HCT116 (cell line): ENCODE measurements at regions not wholly inside any gene's neighbourhood (a gene's known extent, or its start where the extent isn't known, plus 50 kb on each side); places are given as distances from the start of the nearest gene placed in this dataset.

Experiments used
- ATAC-seq: fragments of 200-7000 bp; cut with Tn5 transposase; 2 replicates; pipeline ENCODE4 v1.9.1; 2020; ENCODE audit warnings: mild to moderate bottlenecking, moderate library complexity
- BruUV-seq: library from RNA; stranded (reverse); fragments of 400-500 nt; replicated peaks from 2 replicates; lab custom pipeline; 2021; lab: Mats Ljungman, UMichigan
- CTCF ChIA-PET: fragments of 300-600 bp; sonication (Branson Sonifier 250); formaldehyde crosslinking; loops from one replicate; lab custom pipeline; 2021; ENCODE audit warnings: antibody characterized with exemption; lab: Charles Lee
- POLR2A ChIA-PET: fragments of 300-600, 350-600 bp; sonication (Branson Sonifier 250); formaldehyde crosslinking; loops from one replicate; lab custom pipeline; 2021; ENCODE audit warnings: antibody characterized with exemption; lab: Charles Lee
- RAD21 ChIA-PET, 2 experiments: fragments of 300-600 bp; sonication (Branson Sonifier 250); formaldehyde crosslinking; loops; one replicate each; lab custom pipeline; 2023; ENCODE audit warnings: low total read pairs in 2 of 2; ENCODE audit not compliant: uncharacterized antibody in 2 of 2, unreplicated experiment in 2 of 2, low non-redundant PET in 1 of 2; lab: Charles Lee
- DNase-seq: peaks from one replicate; pipeline ENCODE4 v3.0.0-alpha.2; 2010; ENCODE audit warnings: low read depth, low spot score
- H2AFZ ChIP-seq: fragments of 200-600 bp; shearing (Covaris generic), sonication (generic); 2 replicates; pipeline ENCODE4 v1.6.1; 2017; ENCODE audit warnings: low read depth, mixed run types, mixed read lengths, antibody characterized with exemption, low read length; ENCODE audit not compliant: poor library complexity, severe bottlenecking
- H3K27ac ChIP-seq: 2 replicates; pipeline ENCODE4 v1.5.1; 2012; ENCODE audit warnings: low read depth, low read length
- H3K27me3 ChIP-seq: fragments of 200-600 bp; sonication (generic); 2 replicates; pipeline ENCODE4 v1.6.1; 2016; ENCODE audit warnings: mixed run types, low read length, mixed read lengths; ENCODE audit not compliant: insufficient read depth
- H3K36me3 ChIP-seq, 2 experiments: fragments of 200-500 bp in 1 of 2; fragments of 200-600 bp in 1 of 2; sonication (Bioruptor generic) in 1 of 2; sonication (generic) in 1 of 2; 2 replicates each; pipeline versions ENCODE4 v1.5.1 to v1.6.1; 2014 to 2016; ENCODE audit warnings: low read length in 2 of 2, inconsistent platforms in 1 of 2, mixed read lengths in 1 of 2, mixed run types in 1 of 2; ENCODE audit not compliant: insufficient read depth in 2 of 2, control insufficient read depth in 1 of 2
- H3K4me1 ChIP-seq, 2 experiments: fragments of 200-600 bp in 1 of 2; sonication (generic) in 1 of 2; 2 replicates each; pipeline versions ENCODE4 v1.5.1 to v1.6.1; 2012 to 2017; ENCODE audit warnings: low read length in 2 of 2, inconsistent platforms in 1 of 2, mild to moderate bottlenecking in 1 of 2, mixed read lengths in 1 of 2, mixed run types in 1 of 2, moderate library complexity in 1 of 2; ENCODE audit not compliant: insufficient read depth in 2 of 2, control insufficient read depth in 1 of 2
- H3K4me2 ChIP-seq: fragments of 200-600 bp; sonication (generic); 2 replicates; pipeline ENCODE4 v1.6.1; 2017; ENCODE audit warnings: mixed run types, low read length, mixed read lengths
- H3K4me3 ChIP-seq, 2 experiments: fragments of 200-600 bp in 1 of 2; sonication (generic) in 1 of 2; replicated peaks in 1 of 2; 2 replicates each; pipeline ENCODE4 v1.5.1; 2011 to 2016; ENCODE audit warnings: low read length in 2 of 2, control low read depth in 1 of 2, low read depth in 1 of 2, mild to moderate bottlenecking in 1 of 2, mixed read lengths in 1 of 2, mixed run types in 1 of 2
- H3K79me2 ChIP-seq: fragments of 200-600 bp; sonication (generic); 2 replicates; pipeline ENCODE4 v1.6.1; 2017; ENCODE audit warnings: mild to moderate bottlenecking, mixed run types, low read length, moderate library complexity, mixed read lengths; ENCODE audit not compliant: insufficient read depth
- H3K9ac ChIP-seq: fragments of 200-600 bp; sonication (generic); 2 replicates; pipeline ENCODE4 v1.6.1; 2016; ENCODE audit warnings: low read length, mixed read lengths
- H3K9me2 ChIP-seq: fragments of 200-600 bp; sonication (generic), shearing (Covaris generic); 2 replicates; pipeline ENCODE4 v1.6.1; 2017; ENCODE audit warnings: mixed run types, mild to moderate bottlenecking, moderate library complexity; ENCODE audit not compliant: insufficient read depth
- H3K9me3 ChIP-seq, 2 experiments: fragments of 200-500 bp in 1 of 2; fragments of 200-600 bp in 1 of 2; sonication (Bioruptor generic) in 1 of 2; sonication (generic) in 1 of 2; 2 replicates each; pipeline ENCODE4 v1.6.1; 2014 to 2017; ENCODE audit warnings: low read length in 2 of 2, mixed read lengths in 2 of 2, inconsistent platforms in 1 of 2, low read depth in 1 of 2, mild to moderate bottlenecking in 1 of 2, mixed run types in 1 of 2, moderate library complexity in 1 of 2; ENCODE audit not compliant: control insufficient read depth in 1 of 2, insufficient read depth in 1 of 2
- H4K20me1 ChIP-seq: fragments of 200-600 bp; sonication (generic), shearing (Covaris generic); 2 replicates; pipeline ENCODE4 v1.6.1; 2017; ENCODE audit warnings: mixed run types, mild to moderate bottlenecking, moderate library complexity; ENCODE audit not compliant: insufficient read depth
- CBX3 ChIP-seq: IDR thresholded peaks from 2 replicates; pipeline ENCODE4 v1.6.1; 2012; ENCODE audit warnings: low read depth
- CEBPB ChIP-seq: IDR thresholded peaks from 2 replicates; pipeline ENCODE4 v1.6.1; 2012; ENCODE audit warnings: low read depth
- EGR1 ChIP-seq: IDR thresholded peaks from 2 replicates; pipeline ENCODE4 v1.6.1; 2012; ENCODE audit warnings: low read depth
- ELF1 ChIP-seq: IDR thresholded peaks from 2 replicates; pipeline ENCODE4 v1.6.1; 2012; ENCODE audit warnings: low read depth, borderline replicate concordance
- EZH2 ChIP-seq: fragments of 200-600 bp; sonication (generic); IDR thresholded peaks from 2 replicates; pipeline ENCODE4 v1.6.1; 2017; ENCODE audit warnings: antibody characterized with exemption, mixed run types
- JUND ChIP-seq: IDR thresholded peaks from 2 replicates; pipeline ENCODE4 v1.6.1; 2012
- POLR2A ChIP-seq: IDR thresholded peaks from 2 replicates; pipeline ENCODE4 v1.7.0; 2011; ENCODE audit warnings: borderline replicate concordance; ENCODE audit not compliant: insufficient read depth, insufficient read length; ENCODE audit errors: extremely low read depth
- POLR2AphosphoS5 ChIP-seq: IDR thresholded peaks from 2 replicates; pipeline ENCODE4 v1.6.1; 2011; ENCODE audit warnings: mild to moderate bottlenecking, low read depth, low read length, moderate library complexity
- RAD21 ChIP-seq: IDR thresholded peaks from 2 replicates; pipeline ENCODE4 v1.6.1; 2012; ENCODE audit warnings: low read depth, mild to moderate bottlenecking
- SIN3A ChIP-seq: IDR thresholded peaks from 2 replicates; pipeline ENCODE4 v1.6.1; 2012; ENCODE audit warnings: low read depth
- SRF ChIP-seq: IDR thresholded peaks from 2 replicates; pipeline ENCODE4 v1.6.1; 2012; ENCODE audit warnings: low read depth
- ZFX ChIP-seq: fragments of 450-650 bp; IDR thresholded peaks from 2 replicates; pipeline ENCODE4 v1.6.1; 2017
- intact Hi-C: fragments of 100-400 bp; cut with micrococcal nuclease; formaldehyde crosslinking; loops from 2 replicates; pipeline ENCODE4 v1.10.0; 2022
- TF ChIP-seq, protein P1 (sequence below), 3 experiments: fragments of 200-600 bp in 1 of 3; sonication (generic) in 1 of 3; IDR thresholded peaks in 2 of 3; conservative IDR thresholded peaks in 1 of 3; 2 replicates each; pipeline ENCODE4 v1.5.1; 2012 to 2017; ENCODE audit warnings: low read depth in 2 of 3, low read length in 2 of 3, antibody characterized with exemption in 1 of 3, borderline replicate concordance in 1 of 3, control low read depth in 1 of 3, mild to moderate bottlenecking in 1 of 3, mixed read lengths in 1 of 3, mixed run types in 1 of 3, moderate library complexity in 1 of 3; ENCODE audit not compliant: insufficient read depth in 1 of 3
- TF ChIP-seq, protein P2 (sequence below): IDR thresholded peaks from 2 replicates; pipeline ENCODE4 v1.6.1; 2012; ENCODE audit warnings: low read depth
- TF ChIP-seq, protein P3 (sequence below): IDR thresholded peaks from 2 replicates; pipeline ENCODE4 v1.6.1; 2012

DNA sequence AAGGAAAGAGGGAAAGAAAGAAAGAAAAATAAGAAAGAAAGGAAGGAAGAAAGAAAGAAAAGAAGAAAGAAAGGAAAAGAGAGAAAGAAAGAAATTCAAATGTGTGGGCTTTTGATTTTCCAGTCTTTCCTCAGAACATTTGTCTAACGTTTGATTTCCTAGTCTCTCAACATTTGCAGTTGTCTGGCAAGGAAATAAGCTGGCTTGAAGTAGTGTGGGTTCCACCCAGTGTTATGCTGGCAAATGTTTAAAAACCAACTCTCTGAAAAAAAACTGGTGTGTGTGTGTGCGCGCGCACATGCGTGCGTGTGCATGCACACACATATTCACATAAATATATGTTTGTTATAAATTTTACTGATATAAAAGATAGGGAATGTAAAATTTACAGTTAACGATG, 54.6 kb upstream of the C3orf49 start:
- no peak overlapping the region for H3K27ac ChIP-seq
- ChIA-PET POLR2A (no interaction called here), RAD21 (no interaction called here), CTCF (no interaction called here)
- ATAC-seq (no peak), DNase-seq (no peak)
- TF ChIP-seq SRF, result no peak
- no peak for TF ChIP-seq ZFX
- no peak for TF ChIP-seq SIN3A
- TF ChIP-seq CEBPB, result no peak
- no peak for TF ChIP-seq CBX3
- TF ChIP-seq EGR1, result no peak
- no peak for TF ChIP-seq EZH2
- TF ChIP-seq POLR2A, result no peak
- no peak for TF ChIP-seq ELF1
- TF ChIP-seq, protein P1, sequence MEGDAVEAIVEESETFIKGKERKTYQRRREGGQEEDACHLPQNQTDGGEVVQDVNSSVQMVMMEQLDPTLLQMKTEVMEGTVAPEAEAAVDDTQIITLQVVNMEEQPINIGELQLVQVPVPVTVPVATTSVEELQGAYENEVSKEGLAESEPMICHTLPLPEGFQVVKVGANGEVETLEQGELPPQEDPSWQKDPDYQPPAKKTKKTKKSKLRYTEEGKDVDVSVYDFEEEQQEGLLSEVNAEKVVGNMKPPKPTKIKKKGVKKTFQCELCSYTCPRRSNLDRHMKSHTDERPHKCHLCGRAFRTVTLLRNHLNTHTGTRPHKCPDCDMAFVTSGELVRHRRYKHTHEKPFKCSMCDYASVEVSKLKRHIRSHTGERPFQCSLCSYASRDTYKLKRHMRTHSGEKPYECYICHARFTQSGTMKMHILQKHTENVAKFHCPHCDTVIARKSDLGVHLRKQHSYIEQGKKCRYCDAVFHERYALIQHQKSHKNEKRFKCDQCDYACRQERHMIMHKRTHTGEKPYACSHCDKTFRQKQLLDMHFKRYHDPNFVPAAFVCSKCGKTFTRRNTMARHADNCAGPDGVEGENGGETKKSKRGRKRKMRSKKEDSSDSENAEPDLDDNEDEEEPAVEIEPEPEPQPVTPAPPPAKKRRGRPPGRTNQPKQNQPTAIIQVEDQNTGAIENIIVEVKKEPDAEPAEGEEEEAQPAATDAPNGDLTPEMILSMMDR (IDR thresholded peaks at IDR 0.05 in 2 of 3, conservative IDR thresholded peaks at IDR 0.05 in 1 of 3; ENCODE audit: borderline replicate concordance in 1 of 3, insufficient read depth in 1 of 3, low read depth in 2 of 3, low read length in 2 of 3), result no peak
- TF ChIP-seq, protein P2, sequence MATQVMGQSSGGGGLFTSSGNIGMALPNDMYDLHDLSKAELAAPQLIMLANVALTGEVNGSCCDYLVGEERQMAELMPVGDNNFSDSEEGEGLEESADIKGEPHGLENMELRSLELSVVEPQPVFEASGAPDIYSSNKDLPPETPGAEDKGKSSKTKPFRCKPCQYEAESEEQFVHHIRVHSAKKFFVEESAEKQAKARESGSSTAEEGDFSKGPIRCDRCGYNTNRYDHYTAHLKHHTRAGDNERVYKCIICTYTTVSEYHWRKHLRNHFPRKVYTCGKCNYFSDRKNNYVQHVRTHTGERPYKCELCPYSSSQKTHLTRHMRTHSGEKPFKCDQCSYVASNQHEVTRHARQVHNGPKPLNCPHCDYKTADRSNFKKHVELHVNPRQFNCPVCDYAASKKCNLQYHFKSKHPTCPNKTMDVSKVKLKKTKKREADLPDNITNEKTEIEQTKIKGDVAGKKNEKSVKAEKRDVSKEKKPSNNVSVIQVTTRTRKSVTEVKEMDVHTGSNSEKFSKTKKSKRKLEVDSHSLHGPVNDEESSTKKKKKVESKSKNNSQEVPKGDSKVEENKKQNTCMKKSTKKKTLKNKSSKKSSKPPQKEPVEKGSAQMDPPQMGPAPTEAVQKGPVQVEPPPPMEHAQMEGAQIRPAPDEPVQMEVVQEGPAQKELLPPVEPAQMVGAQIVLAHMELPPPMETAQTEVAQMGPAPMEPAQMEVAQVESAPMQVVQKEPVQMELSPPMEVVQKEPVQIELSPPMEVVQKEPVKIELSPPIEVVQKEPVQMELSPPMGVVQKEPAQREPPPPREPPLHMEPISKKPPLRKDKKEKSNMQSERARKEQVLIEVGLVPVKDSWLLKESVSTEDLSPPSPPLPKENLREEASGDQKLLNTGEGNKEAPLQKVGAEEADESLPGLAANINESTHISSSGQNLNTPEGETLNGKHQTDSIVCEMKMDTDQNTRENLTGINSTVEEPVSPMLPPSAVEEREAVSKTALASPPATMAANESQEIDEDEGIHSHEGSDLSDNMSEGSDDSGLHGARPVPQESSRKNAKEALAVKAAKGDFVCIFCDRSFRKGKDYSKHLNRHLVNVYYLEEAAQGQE, result no peak
- TF ChIP-seq, protein P3, sequence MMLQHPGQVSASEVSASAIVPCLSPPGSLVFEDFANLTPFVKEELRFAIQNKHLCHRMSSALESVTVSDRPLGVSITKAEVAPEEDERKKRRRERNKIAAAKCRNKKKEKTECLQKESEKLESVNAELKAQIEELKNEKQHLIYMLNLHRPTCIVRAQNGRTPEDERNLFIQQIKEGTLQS, result no peak
- no peak for TF ChIP-seq RAD21
- TF ChIP-seq POLR2AphosphoS5, result no peak
- no peak for TF ChIP-seq JUND
- intact Hi-C loops, result no loop called here
- H4K20me1 ChIP-seq, result no peaks in the 10 kb centered on the region
- no peaks in the 10 kb centered on the region for H3K9me3 ChIP-seq
- H3K9ac ChIP-seq, result no peak overlapping the region
- no peaks in the 10 kb centered on the region for H3K36me3 ChIP-seq
- H3K79me2 ChIP-seq, result no peaks in the 10 kb centered on the region
- H3K4me1 ChIP-seq, result no peaks in the 10 kb centered on the region
- H3K4me2 ChIP-seq, result no peak overlapping the region
- H3K4me3 ChIP-seq, result no peak overlapping the region
- H3K27me3 ChIP-seq, result peaks cover 8% of the 10 kb centered on the region; the same call in 1 of the 2 replicates
- H3K9me2 ChIP-seq, result no peaks in the 10 kb centered on the region
- H2AFZ ChIP-seq, result no peak overlapping the region
- BruUV-seq, result no TSS peak
